GM12874 (cell line): ENCODE measurements at regions not wholly inside any gene's neighbourhood (a gene's known extent, or its start where the extent isn't known, plus 50 kb on each side); places are given as distances from the start of the nearest gene placed in this dataset.

Experiments used
- TF ChIP-seq, protein P1 (sequence below): IDR thresholded peaks from 2 replicates; pipeline ENCODE4 v1.5.1; 2011; ENCODE audit warnings: low read depth, mild to moderate bottlenecking, control low read depth, low read length, moderate library complexity; ENCODE audit not compliant: insufficient read depth

DNA sequence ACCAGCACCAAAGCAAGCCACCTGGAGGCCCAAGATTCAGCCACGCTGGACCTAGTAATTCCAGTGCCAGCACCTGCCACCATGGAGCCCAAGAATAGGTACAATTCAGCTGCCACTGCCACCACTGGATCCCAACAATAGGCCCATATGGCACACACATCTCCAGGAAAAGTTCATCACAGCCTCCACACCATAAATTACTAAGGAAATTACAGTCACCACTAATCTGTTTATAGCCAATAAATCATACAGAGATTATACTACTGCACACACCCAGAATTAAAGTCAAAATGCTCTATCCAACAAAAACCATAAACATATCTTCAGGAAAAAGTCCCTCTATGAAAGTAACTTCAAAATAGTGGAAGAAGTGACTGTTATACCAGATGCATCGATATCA lies 242.8 kb downstream of the SPATA31D1 start:
- TF ChIP-seq, protein P1, sequence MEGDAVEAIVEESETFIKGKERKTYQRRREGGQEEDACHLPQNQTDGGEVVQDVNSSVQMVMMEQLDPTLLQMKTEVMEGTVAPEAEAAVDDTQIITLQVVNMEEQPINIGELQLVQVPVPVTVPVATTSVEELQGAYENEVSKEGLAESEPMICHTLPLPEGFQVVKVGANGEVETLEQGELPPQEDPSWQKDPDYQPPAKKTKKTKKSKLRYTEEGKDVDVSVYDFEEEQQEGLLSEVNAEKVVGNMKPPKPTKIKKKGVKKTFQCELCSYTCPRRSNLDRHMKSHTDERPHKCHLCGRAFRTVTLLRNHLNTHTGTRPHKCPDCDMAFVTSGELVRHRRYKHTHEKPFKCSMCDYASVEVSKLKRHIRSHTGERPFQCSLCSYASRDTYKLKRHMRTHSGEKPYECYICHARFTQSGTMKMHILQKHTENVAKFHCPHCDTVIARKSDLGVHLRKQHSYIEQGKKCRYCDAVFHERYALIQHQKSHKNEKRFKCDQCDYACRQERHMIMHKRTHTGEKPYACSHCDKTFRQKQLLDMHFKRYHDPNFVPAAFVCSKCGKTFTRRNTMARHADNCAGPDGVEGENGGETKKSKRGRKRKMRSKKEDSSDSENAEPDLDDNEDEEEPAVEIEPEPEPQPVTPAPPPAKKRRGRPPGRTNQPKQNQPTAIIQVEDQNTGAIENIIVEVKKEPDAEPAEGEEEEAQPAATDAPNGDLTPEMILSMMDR, result no peak

DNA sequence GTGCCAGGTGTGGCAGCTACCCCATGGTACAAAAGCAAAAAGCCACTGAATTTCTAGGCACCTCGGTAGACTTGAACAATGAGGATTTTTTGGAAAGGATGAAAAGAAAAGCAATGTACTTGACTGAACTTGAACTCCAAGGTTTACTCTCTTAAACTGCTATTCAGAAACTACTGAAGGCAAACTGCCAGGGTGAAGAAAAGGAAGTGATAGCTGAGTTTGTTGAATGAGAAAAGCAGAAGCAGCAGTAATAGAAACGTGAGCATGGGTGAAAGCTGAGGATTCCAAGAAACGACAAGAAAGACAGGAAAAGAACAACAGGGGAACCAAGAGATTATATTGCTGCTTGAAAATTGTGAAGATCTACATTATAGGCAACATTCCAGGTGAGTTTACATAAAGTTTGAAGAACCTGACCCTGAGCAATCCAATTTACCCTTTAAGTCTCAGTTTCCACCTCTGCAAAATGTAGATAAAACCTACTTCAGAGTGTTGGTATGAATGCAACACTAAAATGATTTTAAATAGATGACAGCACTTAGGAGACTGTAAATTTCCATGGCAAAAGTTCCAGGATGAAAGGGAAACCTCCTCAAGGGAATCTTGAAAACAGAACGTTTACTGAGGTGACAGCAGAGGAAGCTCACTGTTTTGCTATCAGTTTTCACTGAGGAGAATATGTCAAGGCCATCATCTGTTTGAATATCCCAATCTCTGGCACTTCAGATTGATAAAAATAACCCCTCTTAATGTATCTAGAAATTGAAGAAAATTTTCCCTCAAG lies 245.8 kb downstream of the SPATA31D1 start:
- TF ChIP-seq, protein P1, result no peak

DNA sequence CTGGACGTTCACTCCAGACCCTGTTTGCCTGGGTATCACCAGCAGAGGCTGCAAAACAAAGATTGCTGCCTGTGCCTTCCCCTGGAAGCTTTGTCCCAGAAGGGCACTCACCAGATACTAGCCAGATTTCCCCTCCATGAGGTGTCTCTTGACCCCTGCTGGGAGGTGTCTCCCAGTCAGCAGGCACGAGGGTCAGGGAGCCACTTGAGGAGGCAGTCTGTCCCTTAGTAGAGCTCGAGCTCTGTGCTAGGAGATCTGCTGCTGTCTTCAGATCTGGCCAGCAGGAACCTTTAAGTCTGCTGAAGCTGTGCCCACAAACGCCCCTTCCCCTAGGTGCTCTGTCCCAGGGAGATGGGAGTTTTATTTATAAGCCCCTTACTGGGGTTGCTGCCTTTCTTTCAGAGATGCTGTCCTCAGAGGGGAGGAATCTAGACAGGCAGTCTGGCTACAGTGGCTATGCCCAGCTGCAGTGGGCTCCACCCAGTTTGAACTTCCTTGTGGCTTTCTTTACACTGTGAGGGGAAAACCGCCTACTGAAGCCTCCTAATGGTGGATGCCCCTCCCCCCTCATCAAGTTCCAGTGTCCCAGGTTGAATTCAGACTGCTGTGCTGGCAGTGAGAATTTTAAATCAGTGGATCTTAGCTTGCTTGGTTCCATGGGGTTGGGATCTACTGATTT lies 253.9 kb downstream of the SPATA31D1 start:
- TF ChIP-seq, protein P1, result no peak

DNA sequence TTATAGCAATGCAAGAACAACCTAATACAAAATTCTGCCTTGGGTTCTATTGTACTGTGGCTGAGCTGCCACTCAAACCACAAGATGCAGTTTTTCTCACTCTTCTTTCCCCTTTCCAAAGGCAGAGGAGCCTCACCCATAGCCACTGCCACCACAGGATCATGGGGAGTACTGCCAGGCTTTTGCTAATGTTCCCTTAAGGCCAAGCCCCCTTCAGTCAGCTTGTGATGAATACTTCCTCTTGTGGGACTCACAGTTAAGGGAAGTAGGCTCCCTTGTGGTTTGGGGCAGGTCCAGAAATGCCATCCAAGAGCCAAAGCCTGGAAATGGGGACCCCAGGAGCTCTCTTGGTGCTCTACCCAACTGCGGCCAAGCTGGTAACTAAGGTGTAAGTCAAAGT lies 258.7 kb downstream of the SPATA31D1 start:
- TF ChIP-seq, protein P1, result no peak

DNA sequence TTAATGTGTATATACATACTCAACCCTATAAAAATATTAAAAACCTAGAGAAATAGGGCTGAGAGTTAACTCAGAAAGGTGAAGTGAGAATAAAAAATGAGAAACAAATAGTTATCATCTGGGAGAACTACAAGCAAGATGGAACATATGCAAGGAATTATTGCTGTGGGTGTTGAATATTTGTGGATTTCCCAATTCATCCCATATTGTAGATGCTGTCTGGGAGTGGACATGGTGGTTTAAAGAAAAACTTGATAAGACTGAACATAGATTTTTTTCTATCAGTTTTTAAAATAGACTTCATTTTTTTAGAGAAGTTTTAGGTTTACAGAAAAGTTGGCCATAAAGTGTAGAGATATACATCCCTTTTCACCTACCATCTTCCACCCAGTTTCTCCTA lies 263.5 kb downstream of the SPATA31D1 start:
- TF ChIP-seq, protein P1, result no peak

DNA sequence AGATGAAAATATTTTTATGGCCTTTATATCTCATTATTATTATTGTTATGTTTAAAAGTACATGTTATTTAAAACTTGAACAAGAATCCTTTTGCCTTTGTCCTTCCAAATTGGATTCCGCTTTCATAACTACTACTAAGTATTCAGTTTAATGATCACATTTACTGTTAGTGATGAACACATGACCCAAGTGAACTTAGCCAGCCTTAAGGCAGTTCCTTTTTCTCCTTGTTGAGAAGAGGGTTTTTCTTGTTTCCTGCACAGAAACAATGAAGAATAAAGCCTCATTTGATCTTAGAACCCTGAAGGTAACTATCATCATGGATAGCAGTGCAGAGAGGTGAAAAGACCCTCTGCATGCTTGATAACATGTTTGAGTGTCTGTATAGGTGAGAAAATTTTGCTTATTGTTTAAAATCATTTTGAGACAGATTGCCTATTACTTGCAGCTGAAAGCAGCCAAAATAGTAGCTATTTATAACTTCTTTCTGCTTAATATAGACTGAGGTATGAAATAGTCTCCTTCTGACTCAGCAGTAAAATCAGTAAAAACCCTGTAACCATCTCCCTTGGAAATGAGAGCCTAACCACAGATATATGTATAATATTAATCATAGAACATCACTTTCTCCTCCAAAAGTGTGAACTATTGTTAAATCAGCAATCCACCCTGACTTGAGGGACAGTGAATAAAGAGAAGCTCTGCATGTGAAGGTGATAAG lies 266.2 kb downstream of the SPATA31D1 start:
- TF ChIP-seq, protein P1, result no peak

DNA sequence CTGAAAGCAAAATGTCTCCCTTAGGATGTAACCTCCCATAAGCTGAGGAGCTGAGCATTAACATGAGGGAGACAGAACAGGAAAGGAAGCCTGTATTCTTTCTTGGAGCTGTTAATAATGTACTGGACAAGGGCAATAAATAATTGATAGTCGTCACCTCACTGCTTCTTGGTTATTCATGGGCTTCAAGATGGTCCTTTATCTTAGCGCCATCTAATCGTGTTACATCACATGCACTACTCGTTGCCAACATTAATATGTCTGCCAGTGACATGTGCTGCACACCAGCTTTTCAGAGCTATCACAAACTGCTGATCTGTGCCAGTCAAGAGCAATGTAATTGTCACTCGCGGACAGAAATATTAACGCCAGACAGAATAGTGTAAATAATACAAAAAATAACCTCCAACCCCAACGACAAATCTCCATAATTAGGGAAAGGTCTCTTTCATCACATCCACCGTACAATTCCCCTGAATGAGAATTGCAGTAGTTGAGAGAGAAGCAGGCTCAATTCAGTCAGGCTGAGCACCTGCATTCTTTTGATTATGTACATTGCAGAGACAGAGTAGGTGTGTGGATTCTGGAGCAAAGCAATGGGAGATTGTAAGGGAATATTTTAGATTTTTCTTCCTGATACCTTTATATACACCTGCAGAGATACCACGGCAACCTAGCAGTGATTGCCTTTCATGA lies 267.1 kb downstream of the SPATA31D1 start:
- TF ChIP-seq, protein P1, result no peak
